Natural killer cell (primary cell): ENCODE measurements at regions not wholly inside any gene's neighbourhood (a gene's known extent, or its start where the extent isn't known, plus 50 kb on each side); places are given as distances from the start of the nearest gene placed in this dataset.

Experiments used
- ATAC-seq, 3 donors: fragments of 150-1000 bp in 2 of 3; fragments of 200-7000 bp in 1 of 3; cut with Tn5 transposase; 1 replicate in 1 of 3; 2 replicates in 2 of 3; pipeline ENCODE4 v1.10.0; 2021; ENCODE audit warnings: mild to moderate bottlenecking in 2 of 3, moderate library complexity in 2 of 3
- DNase-seq, 2 donors: peaks; one replicate each; pipeline versions ENCODE4 v3.0.0 to v3.0.0-alpha.2; 2013 to 2021; ENCODE audit warnings: mixed read lengths in 1 of 2
- H3K27ac ChIP-seq: one replicate; pipeline ENCODE4 v1.5.1; 2013; ENCODE audit warnings: mild to moderate bottlenecking, low read length
- H3K27me3 ChIP-seq: one replicate; pipeline ENCODE4 v1.6.1; 2013; ENCODE audit warnings: low read length; ENCODE audit not compliant: control insufficient read depth, insufficient read depth
- H3K36me3 ChIP-seq: one replicate; pipeline ENCODE4 v1.6.1; 2013; ENCODE audit warnings: low read length; ENCODE audit not compliant: control insufficient read depth, insufficient read depth
- H3K4me1 ChIP-seq: one replicate; pipeline ENCODE4 v1.6.1; 2013; ENCODE audit warnings: low read length; ENCODE audit not compliant: control insufficient read depth, insufficient read depth
- H3K4me3 ChIP-seq: one replicate; pipeline ENCODE4 v1.5.1; 2013; ENCODE audit warnings: low read length
- H3K9me3 ChIP-seq: one replicate; pipeline ENCODE4 v1.6.1; 2013; ENCODE audit warnings: low read length; ENCODE audit not compliant: control insufficient read depth, insufficient read depth
- H3K27ac Mint-ChIP-seq, 2 donors: one replicate each; pipeline ENCODE4 v1.8.0; 2022; ENCODE audit warnings: mild to moderate bottlenecking in 2 of 2, mixed read lengths in 2 of 2, moderate library complexity in 1 of 2
- H3K27me3 Mint-ChIP-seq, 2 donors: one replicate each; pipeline ENCODE4 v1.8.0; 2022; ENCODE audit warnings: low read depth in 2 of 2, mixed read lengths in 2 of 2
- H3K36me3 Mint-ChIP-seq: one replicate; pipeline ENCODE4 v1.8.0; 2022; ENCODE audit warnings: mixed read lengths
- H3K4me1 Mint-ChIP-seq, 2 donors: one replicate each; pipeline ENCODE4 v1.8.0; 2022; ENCODE audit warnings: mixed read lengths in 2 of 2
- H3K4me3 Mint-ChIP-seq: one replicate; pipeline ENCODE4 v1.8.0; 2022; ENCODE audit warnings: mild to moderate bottlenecking, moderate library complexity, mixed read lengths
- H3K9me3 Mint-ChIP-seq, 2 donors: one replicate each; pipeline ENCODE4 v1.8.0; 2022; ENCODE audit warnings: mixed read lengths in 2 of 2
- CTCF ChIP-seq: fragments of 200-600 bp; IDR thresholded peaks from one replicate; pipeline ENCODE4 v1.8.0; 2022; ENCODE audit warnings: antibody characterized with exemption
- WGBS: methylation state at CpG from one replicate; pipeline ENCODE4 v1.1.7; 2013; ENCODE audit warnings: missing lambda C conversion rate; ENCODE audit not compliant: insufficient coverage; 5-methylcytosine and 5-hydroxymethylcytosine counted together
- intact Hi-C: fragments of 100-400 bp; cut with micrococcal nuclease; formaldehyde crosslinking; loops from one replicate; pipeline ENCODE4 v1.14.2; 2022

DNA sequence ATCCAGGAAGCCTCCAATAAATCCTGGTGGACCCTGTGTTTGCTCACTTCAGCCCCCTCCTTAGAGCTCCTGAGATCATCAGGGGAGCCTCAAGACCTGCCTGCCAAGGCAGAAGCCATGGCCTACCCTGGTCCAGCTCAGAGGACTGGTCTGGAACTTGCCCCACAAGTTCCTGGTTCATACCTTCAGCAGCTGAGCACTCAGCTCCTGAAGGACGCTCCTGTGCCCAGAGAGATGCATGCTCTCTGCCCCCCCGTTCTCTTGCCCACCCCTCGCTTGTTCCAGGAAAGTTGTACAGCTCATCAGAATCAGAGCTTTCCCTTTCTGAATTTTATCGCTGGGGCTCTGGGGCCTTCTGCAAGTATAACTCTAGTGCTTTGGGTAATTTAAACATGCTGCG is 210.5 kb upstream of the ISX start:
- WGBS = 95% methylated on average over 5 of the region's 5 CpGs
- Mint-ChIP-seq H3K27ac (no peak overlapping the region), H3K36me3 (no peaks in the 10 kb centered on the region), H3K27me3 (peaks cover 3 to 18% of the 10 kb centered on the region in 2 donors), H3K9me3 (peaks cover 2 to 6% of the 10 kb centered on the region in 2 donors), H3K4me3 (no peak overlapping the region), H3K4me1 (no peaks in the 10 kb centered on the region)
- Histone ChIP-seq H3K4me3 (no peak overlapping the region), H3K27me3 (no peaks in the 10 kb centered on the region), H3K36me3 (no peaks in the 10 kb centered on the region), H3K9me3 (no peaks in the 10 kb centered on the region), H3K27ac (no peak overlapping the region), H3K4me1 (no peaks in the 10 kb centered on the region)
- DNase-seq (no peak), ATAC-seq (no peak)
- intact Hi-C loops = no loop called here
- TF ChIP-seq CTCF = no peak

DNA sequence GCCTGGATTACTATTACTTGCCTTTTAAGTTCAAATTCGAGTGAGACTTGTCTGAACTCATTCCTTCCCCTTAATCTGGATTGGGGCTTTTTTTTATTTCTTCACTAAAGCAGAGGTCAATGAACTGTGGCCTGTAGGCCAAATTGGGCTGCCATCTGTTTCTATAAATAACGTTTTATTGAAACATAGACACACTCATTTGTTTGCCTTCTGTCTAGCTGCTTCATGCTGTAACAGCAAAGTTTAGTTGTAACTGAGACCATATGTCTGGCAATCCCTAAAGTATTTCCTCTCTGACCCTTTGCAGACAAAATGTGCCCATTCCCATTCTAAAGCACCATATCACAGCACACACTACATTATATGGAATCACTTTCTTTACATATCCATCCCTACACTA is 207.9 kb upstream of the ISX start:
- Mint-ChIP-seq H3K4me3 (no peak overlapping the region), H3K27me3 (peaks cover 6 to 8% of the 10 kb centered on the region in 2 donors), H3K9me3 (peaks cover 5 to 9% of the 10 kb centered on the region in 2 donors), H3K36me3 (no peaks in the 10 kb centered on the region), H3K27ac (no peak overlapping the region), H3K4me1 (no peaks in the 10 kb centered on the region)
- no peaks in the 10 kb centered on the region for H3K27me3 ChIP-seq
- H3K4me1 ChIP-seq = no peaks in the 10 kb centered on the region
- ATAC-seq = no peak
- 62% methylated on average over 2 of the region's 2 CpGs for WGBS
- no peak for TF ChIP-seq CTCF
- H3K27ac ChIP-seq = no peak overlapping the region
- H3K9me3 ChIP-seq = no peaks in the 10 kb centered on the region
- H3K4me3 ChIP-seq = no peak overlapping the region
- no peaks in the 10 kb centered on the region for H3K36me3 ChIP-seq
- intact Hi-C loops = no loop called here
- DNase-seq = no peak

GRCh38 chr22:34861787-34862186 is 204.2 kb upstream of the ISX start:
- H3K27me3 Mint-ChIP-seq = peaks cover 6 to 8% of the 10 kb centered on the region in 2 donors
- peaks cover 5 to 10% of the 10 kb centered on the region in 2 donors for H3K9me3 Mint-ChIP-seq
- no peak for DNase-seq
- no peak overlapping the region for H3K27ac Mint-ChIP-seq
- H3K4me1 Mint-ChIP-seq = no peaks in the 10 kb centered on the region
- Histone ChIP-seq H3K9me3 (no peaks in the 10 kb centered on the region), H3K36me3 (no peaks in the 10 kb centered on the region), H3K4me1 (no peaks in the 10 kb centered on the region), H3K27ac (no peak overlapping the region), H3K27me3 (no peaks in the 10 kb centered on the region), H3K4me3 (no peak overlapping the region)
- H3K36me3 Mint-ChIP-seq = no peaks in the 10 kb centered on the region
- 78% methylated on average over 1 of the region's 2 CpGs for WGBS
- ATAC-seq = no peak
- H3K4me3 Mint-ChIP-seq = no peak overlapping the region
- no peak for TF ChIP-seq CTCF
- intact Hi-C loops = no loop called here

GRCh38 chr22:34866081-34866480 is 199.9 kb upstream of the ISX start:
- intact Hi-C loops = no loop called here
- Mint-ChIP-seq H3K9me3 (peaks cover 2 to 5% of the 10 kb centered on the region in 2 donors), H3K36me3 (no peaks in the 10 kb centered on the region), H3K27ac (no peak overlapping the region), H3K27me3 (peaks cover 0 to 6% of the 10 kb centered on the region in 2 donors), H3K4me1 (peaks cover 6 to 7% of the 10 kb centered on the region in 2 donors), H3K4me3 (no peak overlapping the region)
- no peaks in the 10 kb centered on the region for H3K4me1 ChIP-seq
- H3K4me3 ChIP-seq = no peak overlapping the region
- ATAC-seq = no peak
- DNase-seq = no peak
- H3K9me3 ChIP-seq = no peaks in the 10 kb centered on the region
- H3K36me3 ChIP-seq = no peaks in the 10 kb centered on the region
- no peak overlapping the region for H3K27ac ChIP-seq
- TF ChIP-seq CTCF = no peak
- WGBS = 79% methylated on average over 4 of the region's 4 CpGs
- H3K27me3 ChIP-seq = no peaks in the 10 kb centered on the region
